HT1080 (cell line): ENCODE measurements at regions not wholly inside any gene's neighbourhood (a gene's known extent, or its start where the extent isn't known, plus 50 kb on each side); places are given as distances from the start of the nearest gene placed in this dataset.
A peak's percentile ranks its signal among the peaks of the same experiment; 100 is the strongest.
"Not testable (repeated sequence)": the region's sequence is repeated elsewhere in the genome, so short reads cannot be mapped to it uniquely, and the experiment has no call there.

ENCODE experiments used
- DNase-seq: peaks from one replicate; pipeline ENCODE4 v3.0.0-alpha.2; 2015; ENCODE audit warnings: low read depth

GRCh38 chr5:38607396-38607795 is 51.0 kb upstream of the LIFR start:
- DNase-seq = peak; percentile 79

DNA sequence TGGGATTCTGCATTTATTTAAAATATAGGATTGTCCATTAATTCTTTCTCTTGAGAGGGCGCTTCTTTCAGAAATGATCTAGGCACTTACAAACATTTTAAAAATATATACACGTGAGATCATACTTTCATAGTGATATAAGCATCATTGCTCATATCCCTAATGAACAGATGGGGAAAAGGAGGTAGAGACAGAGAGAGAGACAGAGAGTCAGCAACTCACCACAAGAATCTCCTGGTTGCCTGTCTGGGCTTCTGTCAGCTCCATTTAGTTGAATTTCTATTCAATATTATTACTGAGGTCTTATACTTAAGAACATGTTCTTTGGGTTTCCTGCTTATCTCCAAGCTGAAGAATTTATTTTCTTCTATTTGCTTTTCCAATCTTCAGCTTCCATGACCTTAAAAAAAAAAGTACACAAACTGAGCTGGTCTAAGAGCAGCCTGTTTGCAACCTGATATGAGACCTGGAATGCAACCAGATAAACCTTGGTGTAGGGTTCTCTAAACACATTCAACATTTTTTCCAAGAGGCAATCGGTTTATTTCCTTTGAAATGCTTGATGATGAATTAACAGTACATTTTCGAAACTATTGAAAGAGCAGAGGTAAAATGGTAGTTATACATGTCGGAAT is 51.6 kb upstream of the LIFR start:
- DNase-seq = no peak

GRCh38 chr5:38608874-38609273 is 52.4 kb upstream of the LIFR start:
- no peak for DNase-seq

DNA sequence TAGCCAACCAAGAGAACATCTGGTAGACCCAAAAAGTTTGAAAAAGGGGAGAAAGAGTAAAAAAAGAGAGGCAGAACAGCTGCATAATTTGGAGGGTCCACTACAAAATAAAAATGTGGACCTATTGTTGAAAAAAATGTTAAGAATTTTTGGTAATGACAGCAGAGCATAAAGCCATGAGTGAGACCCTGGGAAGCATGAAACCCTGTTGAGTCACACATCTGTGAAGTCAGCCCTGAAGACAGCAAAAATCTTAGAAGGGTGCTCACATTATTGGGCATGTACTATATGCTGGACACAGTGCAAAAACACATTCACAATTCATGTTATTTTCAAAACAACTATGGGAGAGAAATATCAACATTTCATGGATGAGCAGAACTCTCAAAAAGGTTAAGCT is 56.4 kb upstream of the LIFR start:
- DNase-seq = no peak

- DNase-seq = no peak
Measured at GRCh38 chr5:38613490-38613889, 57.0 kb upstream of the LIFR start.

- no peak for DNase-seq
Measured at GRCh38 chr5:38613992-38614836, 57.8 kb upstream of the LIFR start.

DNA sequence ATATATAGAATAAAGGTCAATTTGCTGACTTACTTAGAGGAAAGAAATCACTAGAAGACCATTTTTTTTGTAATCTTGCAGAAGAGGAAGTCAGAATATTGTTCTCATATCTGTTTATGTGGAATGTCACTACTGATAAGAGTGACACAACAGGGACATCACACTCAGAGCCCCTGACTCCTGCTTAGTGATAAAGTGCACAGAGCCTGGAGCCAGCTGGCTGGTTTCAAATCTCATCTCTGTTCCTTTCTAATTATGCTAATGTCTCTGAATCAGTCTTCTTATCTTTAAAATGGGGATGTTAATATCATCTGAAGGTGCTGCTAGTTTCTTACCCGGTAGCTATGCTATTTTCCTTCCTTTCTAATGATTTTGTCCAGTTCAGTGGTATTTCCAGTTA is 58.6 kb upstream of the LIFR start:
- DNase-seq = no peak

DNA sequence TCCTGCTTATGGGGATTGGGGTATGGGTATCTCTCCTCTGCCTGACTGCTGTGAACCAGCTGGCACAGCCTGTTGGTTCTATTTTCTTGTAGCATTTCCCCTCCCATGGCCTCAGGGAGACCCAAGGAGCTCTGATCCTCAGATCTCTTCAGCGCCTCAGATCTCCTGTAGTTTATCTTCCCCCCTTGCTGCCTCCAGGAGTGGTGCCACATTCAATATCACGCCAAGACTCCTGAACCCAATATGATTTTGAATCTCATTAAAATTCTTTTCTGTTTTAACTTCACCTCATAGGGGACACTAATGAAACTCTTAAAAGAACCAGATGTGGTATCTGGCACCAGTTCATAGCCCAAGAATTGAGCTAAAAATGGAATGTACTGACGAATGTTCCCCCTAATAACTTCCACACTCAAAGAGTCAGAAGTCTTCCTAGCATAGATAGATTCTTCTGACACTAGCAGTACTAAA is 59.6 kb upstream of the LIFR start:
- no peak for DNase-seq

GRCh38 chr5:38618154-38618553 is 61.7 kb upstream of the LIFR start:
- no peak for DNase-seq

DNA sequence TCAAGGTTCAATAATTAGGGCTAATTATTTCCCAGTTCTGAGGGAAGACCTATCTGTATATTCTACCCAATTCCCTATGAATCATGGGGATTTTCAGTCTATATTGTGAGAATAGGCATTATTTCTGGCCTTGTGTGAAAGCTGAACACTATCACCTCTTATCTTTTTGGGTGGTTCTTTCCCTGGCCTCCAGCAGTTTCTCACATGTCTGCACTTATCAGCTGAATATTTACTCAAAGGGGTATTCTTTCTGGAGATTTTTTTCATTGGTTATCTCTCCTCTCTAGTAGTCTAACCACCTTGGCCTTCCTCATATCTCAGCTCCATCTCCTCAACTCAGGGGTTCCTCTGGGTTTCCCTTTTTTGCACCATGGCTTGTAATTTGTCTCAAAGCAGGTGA is 64.9 kb upstream of the LIFR start:
- no peak for DNase-seq

DNA sequence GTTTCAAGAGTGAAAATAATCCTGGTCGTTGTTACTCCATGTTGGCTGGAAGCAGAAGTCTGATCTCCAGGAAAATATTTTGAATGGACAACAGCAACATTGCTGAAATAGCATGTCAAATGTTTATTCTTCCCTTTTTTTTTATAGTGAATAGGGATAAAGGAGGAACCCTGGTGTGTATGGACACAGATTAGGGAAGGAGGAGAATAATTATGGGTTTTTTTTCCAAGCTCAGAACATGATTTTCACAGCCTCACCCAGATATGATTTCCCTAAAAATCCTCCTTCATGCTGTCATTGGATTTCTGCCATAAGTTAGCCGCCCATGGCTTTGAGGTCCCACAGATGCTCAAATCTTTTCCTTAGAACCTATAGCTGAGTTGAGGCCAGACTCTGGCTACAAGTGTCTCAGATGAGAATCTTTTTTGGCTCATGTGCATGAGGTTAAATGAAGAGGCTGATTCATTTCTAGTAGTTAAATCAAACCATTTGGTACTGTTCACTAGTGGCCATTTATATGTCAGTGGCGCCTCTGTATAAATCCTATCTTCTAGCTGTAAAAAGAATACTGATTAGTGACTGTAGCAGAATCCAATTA is 65.5 kb upstream of the LIFR start:
- DNase-seq = no peak

GRCh38 chr5:38622723-38623129 is 66.3 kb upstream of the LIFR start:
- no peak for DNase-seq

DNA sequence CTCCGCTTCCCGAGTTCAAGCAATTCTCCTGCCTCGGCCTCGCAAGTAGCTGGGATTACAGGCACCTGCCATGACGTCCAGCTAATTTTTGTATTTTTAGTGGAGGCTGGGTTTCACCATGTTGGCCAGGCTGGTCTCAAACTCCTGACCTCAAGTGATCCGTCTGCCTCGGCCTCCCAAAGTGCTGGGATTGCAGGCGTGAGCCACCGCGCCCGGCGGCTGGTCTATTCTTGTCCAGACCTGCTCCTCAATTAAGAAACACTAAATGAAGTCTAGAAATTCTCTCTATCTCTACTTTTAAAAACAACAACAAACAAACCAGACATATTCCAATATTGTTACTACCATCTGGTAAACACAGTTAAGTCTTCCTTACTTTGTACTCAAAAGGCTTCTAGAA is 68.1 kb upstream of the LIFR start:
- DNase-seq = not testable (repeated sequence)

DNA sequence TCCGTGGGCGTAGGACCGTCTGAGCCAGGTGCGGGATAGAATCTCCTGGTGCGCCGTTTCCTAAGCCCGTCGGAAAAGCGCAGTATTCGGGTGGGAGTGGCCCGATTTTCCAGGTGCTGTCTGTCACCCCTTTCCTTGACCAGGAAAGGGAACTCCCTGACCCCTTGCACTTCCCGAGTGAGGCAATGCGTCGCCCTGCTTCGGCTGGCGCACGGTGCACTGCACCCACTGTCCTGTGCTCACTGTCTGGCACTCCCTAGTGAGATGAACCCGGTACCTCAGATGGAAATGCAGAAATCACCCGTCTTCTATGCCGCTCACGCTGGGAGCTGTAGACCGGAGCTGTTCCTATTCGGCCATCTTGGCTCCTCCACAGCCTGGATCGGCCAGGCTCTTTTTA is 74.9 kb upstream of the LIFR start:
- not testable (repeated sequence) for DNase-seq

GRCh38 chr5:38634568-38635369 is 78.3 kb upstream of the LIFR start:
- no peak for DNase-seq

- no peak for DNase-seq
Measured at GRCh38 chr5:38636626-38637025, 80.2 kb upstream of the LIFR start.

- no peak for DNase-seq
Measured at GRCh38 chr5:38638656-38639055, 82.2 kb upstream of the LIFR start.

- no peak for DNase-seq
Measured at GRCh38 chr5:38639377-38640358, 83.2 kb upstream of the LIFR start.

DNA sequence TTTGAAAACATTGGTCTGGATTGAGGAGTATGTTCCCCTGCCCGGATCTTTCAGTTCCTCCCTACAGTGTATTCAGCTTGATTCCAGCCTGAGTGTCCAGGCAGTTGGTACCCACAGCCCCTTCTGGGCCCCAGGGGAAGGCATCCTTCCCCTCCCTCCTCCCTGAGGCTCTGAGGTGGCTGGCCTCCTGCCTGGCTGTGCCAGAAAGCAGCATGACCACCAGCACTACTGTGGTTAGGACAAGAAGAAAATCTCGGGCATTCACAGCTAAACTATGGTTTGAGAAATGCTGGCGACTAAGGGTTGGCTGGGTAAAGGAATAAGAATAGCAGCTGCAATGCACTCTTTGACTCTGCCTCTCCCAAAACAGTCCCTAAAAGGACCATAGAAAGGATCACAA is 84.6 kb upstream of the LIFR start:
- DNase-seq = no peak

DNA sequence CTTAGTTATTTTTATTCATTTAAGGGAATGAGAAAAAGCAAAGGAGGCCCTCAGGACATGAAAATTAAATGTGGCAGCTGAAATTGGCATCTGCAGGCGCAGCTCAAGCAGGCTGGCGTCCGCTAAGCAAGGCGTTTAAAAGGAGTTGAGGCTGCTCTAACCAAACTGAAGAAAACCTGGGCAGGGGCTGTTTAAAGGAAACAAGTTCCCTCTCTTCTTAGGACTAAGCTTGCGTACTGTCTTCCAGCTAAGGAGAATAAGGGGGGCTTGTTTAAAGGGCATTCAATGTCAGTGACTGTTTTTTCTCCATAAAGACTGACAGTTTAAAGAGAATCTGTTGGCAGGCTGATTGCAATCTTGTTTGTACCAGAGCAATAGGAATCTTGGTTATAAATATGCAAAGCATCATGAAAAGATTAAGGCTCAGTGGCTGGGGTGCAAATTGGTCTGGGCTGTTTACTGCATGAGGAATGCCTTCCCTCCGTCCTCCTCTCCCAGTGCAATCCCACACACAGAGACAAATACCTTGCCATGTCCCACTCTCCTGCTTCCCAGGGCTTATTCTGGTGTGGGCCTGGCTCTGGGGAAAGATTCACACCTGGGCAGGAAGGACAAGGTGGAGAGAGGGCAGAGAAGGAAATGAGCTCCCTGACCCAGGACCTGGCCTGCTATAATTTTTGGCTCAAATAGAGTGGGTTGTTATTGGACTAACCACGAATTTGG is 85.9 kb upstream of the LIFR start:
- no peak for DNase-seq
